GM21423 (cell line): ENCODE measurements at regions not wholly inside any gene's neighbourhood (a gene's known extent, or its start where the extent isn't known, plus 50 kb on each side); places are given as distances from the start of the nearest gene placed in this dataset.
A peak's percentile ranks its signal among the peaks of the same experiment; 100 is the strongest.
"Not testable (repeated sequence)": the region's sequence is repeated elsewhere in the genome, so short reads cannot be mapped to it uniquely, and the experiment has no call there.

Source experiments
- ATAC-seq: cut with Tn5 transposase; IDR thresholded peaks from one replicate; pipeline ENCODE4 v1.9.1; 2021; ENCODE audit warnings: mild to moderate bottlenecking, moderate library complexity; ENCODE audit not compliant: unreplicated experiment

DNA sequence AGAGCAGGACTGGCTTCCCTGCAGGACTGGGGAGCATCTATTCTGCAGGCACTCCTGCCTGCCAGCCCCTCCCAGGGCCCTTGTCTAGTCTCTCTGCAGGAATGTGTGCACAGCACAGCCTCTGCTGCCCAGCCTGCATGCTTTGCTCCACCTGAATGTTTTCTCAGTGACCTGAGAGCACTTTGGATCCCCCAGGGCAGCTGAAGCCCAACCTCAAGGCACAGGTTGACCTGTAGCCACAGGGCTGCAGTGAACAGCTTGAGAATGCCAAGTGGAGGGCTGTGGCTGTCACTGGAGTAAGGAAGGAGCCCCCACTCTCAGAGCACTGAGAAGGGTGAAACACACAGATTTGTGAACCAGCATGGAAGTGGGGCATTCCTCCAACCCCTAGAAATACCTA is 760.2 kb downstream of the STIM2 start:
- no peak for ATAC-seq

DNA sequence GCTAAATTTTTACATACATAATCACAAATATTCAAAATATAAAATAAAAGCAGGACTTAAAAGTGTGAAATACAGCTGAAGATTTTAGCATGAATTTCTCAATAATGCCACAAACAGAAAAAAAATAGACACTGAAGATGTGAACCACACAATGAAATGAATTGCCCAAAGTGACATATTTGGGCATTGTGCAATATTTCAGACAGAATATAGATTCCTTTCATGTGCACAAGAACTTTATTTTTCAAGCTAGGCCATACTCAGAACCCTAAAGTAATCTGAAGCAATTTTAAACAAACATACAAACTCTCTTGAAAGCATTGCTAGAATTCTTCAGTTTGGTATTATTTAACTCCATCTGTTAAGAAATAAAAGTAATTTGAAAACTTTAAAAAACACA is 764.1 kb downstream of the STIM2 start:
- ATAC-seq = no peak

DNA sequence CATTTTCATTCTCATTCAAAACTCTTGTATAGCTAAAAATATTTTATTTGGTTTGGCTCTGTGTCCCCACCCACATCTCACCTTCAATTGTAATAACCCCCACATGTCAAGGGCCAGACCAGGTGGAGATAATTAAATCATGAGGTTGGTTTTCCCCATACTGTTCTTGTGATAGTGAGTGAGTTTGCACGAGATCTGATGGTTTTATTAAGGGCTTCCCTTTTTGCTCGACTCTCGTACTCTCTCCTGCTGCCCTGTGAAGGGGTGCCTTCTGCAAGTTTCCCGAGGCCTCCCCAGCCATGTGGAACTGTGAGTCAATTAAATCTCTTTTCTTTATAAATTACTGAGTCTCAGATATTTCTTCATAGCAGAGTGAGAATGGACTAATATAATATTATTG is 768.0 kb downstream of the STIM2 start:
- no peak for ATAC-seq

DNA sequence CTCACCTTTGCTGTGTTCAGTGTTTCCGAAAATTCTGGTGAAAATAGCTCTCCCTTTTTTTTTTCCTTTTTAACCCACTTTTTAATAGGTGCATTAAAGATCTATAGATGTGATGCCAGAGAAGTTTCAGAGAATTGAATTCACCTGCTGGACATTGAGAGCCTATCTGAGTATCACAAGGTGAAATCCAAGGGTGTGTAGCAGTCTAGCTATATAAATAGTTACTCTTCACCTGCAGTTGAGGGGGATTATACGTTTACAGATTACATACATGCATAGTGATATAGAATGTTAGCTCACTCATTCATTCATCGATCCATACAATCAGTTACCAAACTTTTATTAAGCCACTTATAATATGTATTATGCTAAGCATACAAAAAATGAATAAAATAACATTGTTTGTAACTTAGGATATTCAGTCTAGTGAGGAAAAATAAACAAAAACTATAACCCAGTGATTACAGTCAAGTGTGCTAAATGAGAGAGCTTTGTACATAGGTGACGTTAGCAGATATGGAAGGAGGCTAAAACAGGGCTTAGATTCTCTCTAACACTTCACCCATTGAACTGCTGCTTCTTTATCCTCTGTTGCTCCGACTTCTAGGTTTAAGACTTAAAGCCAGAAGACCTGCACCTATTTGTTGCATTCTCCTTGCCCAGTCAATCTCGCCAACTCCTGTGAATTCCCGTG is 769.0 kb downstream of the STIM2 start:
- no peak for ATAC-seq

DNA sequence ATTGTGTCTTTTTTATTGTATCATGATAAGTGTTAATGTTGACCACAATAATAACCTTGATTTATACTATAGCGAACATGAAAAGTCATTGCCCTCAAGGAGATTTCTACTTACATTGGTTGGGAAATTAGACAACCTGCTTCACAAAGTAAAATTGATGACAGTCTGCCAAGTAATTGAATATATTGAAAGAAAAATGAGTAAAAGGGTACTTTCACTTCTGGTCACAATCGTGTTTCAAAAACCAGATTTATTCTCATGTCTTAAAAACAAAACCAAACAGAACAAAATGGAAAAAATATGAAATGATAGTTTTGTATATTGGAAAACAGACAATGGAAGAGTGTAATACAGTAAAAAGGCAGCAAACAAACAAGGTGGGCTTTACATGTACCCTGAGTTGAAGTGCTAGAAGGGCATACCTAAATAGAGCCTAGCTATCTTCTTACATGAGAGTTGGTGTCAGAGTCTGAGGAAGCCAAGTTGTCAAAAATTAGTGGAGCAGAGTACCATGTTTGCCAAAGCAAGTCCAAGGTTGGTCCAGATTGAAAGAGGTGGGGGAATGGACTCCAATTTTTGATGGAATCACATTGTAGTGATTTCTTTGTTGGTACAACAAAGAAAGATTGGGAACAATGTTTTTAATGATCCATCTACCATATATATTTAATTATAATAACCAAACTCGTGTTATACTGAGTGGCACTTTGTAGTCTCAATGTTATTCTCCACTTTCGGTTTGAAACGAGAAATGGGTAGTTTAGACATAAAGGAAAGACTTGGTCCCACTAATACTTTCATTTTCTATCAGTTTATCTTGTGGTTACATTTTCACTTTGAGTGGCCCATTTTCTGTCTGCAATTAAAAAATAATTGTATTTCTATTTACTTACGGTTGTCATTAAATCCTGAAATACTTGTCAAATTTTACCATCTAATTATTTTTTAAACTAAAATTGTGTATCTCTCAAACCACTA is 775.6 kb downstream of the STIM2 start:
- peak; percentile 85 for ATAC-seq

DNA sequence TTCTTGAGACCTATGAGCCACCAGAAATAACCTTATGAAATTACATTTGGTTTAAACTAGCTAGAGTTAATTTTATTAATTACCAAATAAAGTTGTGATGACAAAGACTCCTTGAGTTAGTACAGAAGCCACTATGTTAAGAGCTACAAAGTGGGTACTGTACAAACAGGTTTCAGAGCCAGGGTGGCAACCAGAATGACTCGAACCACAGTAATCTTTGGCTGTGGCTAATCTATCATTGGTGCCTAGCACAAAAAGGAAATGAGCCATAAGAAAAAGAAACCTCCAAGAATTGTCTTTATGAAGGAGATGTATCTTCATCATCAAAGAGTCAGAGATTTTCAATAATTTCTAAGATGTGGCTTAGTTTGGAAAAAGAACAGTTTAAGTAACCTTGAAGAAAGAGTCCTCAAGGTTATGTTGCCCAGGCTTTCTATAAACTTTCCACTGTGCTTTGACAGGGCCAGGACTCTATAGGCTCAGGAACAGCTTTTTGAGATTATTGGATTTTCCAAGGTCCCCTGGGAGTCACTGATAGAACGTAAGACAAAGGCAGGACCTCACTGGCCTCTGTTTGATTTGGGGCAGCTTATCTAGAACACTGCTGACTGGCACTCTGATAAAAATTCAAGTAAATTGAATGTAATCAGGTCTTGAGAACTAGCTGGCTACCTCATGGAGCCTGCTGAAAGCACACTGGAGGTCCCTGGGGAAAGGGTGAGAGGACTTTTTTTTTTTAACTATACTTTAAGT is 777.7 kb downstream of the STIM2 start:
- no peak for ATAC-seq

DNA sequence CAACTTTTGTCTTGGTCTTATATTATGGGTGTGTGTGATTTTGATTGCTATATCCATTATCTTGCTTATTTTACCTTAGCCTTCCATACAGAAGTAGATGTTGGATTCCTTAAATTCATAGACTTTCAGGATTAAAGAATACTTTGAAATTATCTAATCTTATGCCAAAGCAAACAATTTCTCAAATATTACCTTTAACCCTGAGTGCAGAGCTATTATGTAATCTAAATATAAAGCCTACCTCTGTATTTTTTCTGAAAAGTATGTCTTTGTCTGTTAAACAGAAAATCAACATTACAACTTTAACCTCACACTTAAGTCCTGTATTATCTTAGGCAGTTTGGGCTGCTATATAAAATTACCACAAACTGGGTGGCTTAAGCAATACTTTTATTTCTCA is 782.5 kb downstream of the STIM2 start:
- no peak for ATAC-seq

DNA sequence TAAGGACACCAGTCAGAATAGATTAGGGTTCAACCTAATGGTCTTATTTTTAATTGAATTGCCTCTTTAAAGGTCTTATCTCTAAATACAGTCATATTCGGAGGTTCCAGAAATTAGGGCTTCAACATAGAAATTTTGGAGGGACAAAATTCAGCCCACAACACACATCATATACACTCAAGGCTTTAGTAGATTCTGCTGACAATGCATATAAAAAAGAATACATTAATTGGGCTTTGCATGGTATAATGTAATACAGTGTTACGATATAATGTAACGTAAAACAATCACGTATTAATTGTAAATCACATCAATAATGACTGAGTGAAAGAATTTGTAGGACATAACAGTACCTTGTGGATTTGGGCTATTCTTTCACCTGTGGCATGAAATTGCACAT is 787.8 kb downstream of the STIM2 start:
- ATAC-seq = no peak

DNA sequence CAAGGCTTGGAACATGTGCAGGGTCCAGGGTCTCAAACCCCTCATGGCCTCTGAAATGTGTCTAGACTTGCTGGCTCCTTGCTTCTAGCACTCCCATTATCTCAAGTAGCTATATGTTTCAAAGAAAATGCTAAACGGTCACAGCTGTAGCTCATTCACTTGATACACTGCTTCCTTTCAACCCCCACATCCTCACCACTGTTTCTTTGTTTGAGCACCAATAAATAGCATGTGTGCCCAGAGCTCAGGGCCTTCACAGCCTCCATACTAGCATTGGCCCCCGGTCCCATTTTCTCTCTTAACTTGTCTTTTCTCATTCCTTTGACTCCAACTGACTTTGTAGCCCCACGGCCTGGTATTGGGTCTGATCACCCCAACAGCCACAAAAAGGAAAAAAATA is 801.8 kb downstream of the STIM2 start:
- ATAC-seq = no peak

DNA sequence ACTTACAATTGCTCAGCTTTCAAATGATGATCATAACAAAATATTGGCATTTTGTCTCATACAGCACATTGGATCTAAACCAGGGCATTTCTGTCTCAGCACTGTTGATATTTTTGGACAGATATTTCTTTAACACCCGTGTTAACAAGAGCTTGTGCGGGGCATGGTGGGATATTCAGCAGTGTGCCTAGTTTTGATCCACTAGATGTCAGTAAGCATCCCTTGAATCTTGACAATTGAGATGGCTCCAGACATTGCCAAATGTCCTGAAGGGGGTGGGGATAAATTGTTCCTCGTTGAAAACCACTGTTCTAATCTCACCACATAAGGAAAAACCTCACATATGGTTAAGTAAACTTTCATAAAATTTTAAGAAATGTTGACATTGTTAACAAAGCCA is 806.3 kb downstream of the STIM2 start:
- no peak for ATAC-seq

DNA sequence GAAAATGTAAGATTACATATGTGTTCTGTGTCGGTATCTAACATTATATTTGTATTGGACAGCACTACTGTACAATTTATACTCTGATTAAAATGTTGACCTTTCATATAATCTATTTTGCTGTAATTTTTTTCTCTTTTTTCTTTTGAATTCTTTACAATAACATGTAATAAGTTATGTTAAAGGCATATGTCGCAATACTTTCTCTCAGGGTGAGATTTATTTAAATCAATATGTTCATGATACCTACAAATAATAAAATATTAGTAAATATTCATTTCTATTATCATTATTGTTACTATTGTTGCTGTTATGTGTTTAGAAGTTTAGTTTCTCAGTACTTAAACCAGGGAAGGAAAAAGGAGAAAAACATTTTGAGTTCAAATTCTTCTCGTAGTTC is 807.4 kb downstream of the STIM2 start:
- no peak for ATAC-seq

DNA sequence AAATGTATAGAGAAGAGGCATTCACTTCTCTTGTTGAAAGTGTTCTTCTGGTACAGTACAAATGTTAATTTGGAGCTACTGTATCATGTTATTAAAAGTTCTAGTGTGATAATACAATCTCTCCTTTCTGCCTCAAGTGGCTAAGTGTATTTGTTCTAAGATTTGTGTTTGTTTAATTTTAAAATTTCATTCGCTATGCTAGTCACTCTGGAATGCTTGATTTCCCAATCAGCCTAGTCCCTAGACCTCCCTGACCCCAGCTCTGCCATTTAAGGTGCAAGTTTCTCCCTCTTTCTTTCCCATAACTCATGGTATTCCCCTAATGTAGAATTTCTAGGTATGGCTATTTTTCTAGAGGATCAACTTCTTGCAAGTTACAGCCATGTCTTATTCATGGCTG is 817.4 kb downstream of the STIM2 start:
- no peak for ATAC-seq

DNA sequence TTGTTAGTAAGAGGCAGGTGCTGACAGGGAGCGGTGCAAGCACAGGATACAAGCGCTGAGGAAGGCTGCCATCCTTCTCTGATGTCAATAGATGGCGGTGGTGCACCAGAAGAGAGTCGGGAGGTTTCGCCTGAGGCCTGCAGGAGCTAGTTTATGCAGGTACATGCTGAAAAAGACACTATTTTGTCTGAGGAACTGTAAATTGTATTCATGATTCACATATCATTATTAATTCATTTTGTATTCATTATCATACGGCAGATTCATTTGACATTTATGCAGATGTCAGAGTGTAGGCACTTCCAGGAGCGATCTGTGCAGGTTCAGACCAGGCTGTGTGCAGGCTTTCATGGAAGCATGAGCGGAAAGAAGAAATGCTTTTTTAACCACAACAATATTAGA is 824.0 kb downstream of the STIM2 start:
- ATAC-seq = peak; percentile 94

DNA sequence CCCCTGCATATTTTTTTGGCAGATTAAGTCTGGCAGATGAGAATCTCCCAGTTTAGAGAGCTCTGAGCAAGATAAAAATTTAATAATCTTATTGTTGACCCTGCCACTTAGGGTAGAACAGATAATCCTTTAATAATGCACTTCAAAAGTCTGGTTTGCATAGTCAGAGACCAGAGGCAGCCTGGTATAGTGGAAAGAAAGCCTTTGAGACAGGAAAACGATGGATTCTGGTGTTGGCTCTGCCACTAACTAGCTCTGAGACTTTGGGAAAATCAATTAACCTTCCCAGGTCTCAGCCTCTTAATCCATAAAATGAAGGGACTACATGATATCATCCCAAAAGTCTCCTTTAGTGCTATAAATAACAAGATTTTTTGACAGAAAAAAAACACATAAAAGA is 824.5 kb downstream of the STIM2 start:
- ATAC-seq = no peak

DNA sequence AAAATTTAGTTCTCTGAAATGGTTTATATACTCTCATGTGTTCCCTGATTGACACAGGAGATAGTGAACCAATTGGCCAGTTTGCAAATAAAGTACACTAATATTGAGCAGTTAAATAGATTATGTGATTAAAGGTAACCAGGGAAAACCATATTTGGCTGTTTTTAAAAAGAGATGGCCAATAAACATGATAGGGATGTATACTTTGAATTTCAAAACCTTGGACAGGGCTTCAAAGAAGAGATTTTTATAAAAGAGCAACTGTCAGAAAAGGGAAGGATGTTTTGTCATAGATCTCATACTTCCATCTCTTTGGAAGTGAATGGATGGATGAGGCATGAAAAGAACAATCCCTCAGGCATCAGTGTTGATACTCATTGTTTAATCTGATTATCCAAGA is 825.3 kb downstream of the STIM2 start:
- no peak for ATAC-seq

DNA sequence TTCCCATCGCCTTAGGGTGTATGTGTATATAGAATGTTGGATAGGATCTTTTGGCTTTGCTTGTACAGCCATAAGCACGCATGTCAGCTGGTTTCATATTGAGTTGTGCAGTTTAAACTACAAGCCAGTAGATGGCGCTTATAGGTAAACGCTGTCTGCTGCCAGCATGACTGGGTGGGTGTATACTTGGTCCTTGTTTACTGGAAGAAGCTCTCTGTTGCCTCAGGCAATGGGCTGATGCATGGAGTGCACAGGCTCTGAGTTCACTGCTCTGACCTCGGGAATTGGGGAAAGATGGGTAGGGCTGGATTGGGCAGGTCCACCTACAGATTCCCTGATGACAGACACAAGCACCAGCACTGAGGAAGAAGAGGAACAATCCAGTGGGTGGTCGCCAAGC is 831.5 kb downstream of the STIM2 start:
- peak; percentile 70 for ATAC-seq

DNA sequence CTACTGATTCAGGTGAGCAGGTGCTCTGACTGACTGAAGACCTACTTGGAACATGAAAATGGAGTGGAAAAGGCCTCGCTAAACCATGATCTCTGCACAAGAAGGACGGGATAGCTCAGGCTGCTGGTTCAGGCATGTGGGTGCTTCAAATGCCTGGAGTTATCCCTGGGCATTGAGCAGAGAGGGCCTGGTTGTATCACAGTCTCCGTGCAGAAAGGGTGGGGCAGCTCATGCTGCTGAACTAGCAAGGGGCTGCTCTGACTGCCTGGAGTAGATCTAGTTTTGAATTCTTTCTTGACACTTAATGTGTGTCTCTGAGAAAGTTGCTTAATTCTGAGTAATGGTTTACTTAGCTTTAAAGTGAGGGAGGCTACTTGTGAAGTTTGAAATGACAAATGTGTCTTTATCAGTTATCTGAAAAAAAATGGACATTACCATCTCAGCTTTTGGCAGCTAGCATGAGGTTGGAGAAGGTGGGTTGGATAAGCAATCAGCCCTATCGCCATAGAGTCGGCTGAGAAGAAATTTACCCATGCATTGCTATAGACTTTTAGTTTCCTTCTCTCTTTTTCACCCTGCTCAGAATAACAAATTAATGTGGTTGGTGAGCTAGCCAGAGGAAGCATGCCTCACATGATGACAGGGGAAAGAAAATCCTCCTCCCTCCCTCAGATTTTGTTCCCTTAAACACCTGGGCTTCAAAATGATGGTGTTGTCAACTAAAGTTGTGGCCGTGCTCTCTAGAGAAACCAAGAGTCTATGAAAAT is 832.4 kb downstream of the STIM2 start:
- peak; percentile 42 for ATAC-seq

DNA sequence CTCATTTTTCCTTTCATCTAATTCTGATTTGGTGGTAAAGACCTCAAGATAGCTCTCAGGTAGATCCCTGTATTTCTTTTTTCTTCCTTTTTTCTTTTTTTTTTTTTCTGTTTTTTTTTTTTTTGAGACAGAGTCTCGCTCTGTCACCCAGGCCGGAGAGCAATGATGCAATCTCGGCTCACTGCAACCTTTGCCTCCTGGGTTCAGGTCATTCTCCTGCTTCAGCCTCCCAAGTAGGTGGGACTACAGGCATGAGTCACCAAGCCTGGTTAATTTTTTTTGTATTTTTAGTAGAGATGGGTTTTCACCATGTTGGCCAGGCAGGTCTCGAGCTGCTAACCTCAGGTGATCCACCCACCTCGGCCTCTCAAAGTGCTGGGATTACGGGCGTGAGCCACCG is 835.6 kb downstream of the STIM2 start:
- ATAC-seq = not testable (repeated sequence)

DNA sequence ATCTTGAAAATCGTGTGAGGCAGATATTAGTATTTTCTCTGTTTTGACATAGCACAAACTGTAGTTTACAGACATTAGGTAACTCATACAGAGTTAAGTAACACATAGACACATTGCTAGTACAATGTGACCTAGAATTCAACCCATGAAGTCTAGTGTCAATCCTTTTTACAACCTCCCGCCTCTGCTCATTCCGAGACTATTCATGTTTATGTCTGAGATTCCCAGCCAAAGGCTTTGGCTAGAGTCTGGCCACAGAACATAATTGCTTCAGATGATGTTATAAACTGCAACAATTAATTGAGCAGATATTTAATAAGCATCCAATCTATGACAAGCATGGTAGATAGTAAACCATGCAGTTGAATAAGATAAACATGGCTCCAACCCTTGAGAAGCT is 841.0 kb downstream of the STIM2 start:
- no peak for ATAC-seq

DNA sequence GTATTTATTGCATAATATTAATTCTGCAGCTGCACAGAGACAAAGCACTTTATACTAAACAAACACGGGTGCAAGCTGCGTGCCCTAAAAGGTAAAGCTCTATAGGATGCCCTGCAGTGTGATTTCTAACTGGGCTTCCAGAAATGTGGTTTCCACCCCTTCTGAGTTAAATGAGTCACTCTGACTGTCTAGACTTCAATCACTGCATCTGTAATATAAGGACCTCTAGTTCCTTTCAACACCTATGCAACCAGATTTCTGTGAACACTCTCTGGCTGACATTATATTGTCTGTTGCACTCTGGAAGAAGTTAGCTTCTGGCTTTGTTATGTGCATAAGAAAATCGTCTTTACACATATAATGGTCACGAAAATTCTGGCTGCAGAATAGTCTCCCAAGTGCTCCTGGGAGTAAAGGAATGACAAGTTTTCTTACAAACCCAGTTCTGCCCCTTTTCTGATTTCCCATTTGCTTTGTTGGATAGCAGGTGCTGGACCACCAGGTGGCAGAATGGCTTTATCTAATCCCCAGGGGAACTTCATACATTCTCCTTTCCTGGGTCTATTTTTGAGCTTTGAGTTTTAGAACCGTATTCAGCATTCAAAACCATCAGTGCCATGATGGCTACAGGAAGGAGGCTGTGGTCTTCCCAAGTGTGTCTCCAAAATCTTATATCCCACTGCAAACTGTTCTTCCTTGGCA is 842.2 kb downstream of the STIM2 start:
- no peak for ATAC-seq
